ENCODE measurements at regions not wholly inside any gene's neighbourhood (a gene's known extent, or its start where the extent isn't known, plus 50 kb on each side); places are given as distances from the start of the nearest gene placed in this dataset.

GRCh38 chr4:155616117-155616516 is 50.5 kb upstream of the GUCY1A1 start:
- POLR2A ChIA-PET = no interaction called here
- CTCF ChIA-PET = no interaction called here

GRCh38 chr4:155615081-155615887 is 51.4 kb upstream of the GUCY1A1 start:
- ChIA-PET POLR2A (no interaction called here), CTCF (no interaction called here)

GRCh38 chr4:155614111-155614762 is 52.4 kb upstream of the GUCY1A1 start:
- CTCF ChIA-PET = no interaction called here
- POLR2A ChIA-PET = no interaction called here

- POLR2A ChIA-PET = no interaction called here
- CTCF ChIA-PET = no interaction called here
Measured at GRCh38 chr4:155612074-155612473, 54.6 kb upstream of the GUCY1A1 start.

GRCh38 chr4:155611501-155611900 is 55.1 kb upstream of the GUCY1A1 start:
- ChIA-PET CTCF (no interaction called here), POLR2A (no interaction called here)

- ChIA-PET CTCF (no interaction called here), POLR2A (no interaction called here)
Measured at GRCh38 chr4:155610143-155610542, 56.5 kb upstream of the GUCY1A1 start.

- ChIA-PET POLR2A (no interaction called here), CTCF (no interaction called here)
Measured at GRCh38 chr4:155609455-155610059, 57.1 kb upstream of the GUCY1A1 start.

GRCh38 chr4:155608225-155608885 is 58.3 kb upstream of the GUCY1A1 start:
- ChIA-PET POLR2A (no interaction called here), CTCF (no interaction called here)

GRCh38 chr4:155607481-155607880 is 59.2 kb upstream of the GUCY1A1 start:
- POLR2A ChIA-PET = no interaction called here
- CTCF ChIA-PET = no interaction called here

GRCh38 chr4:155604718-155605626 is 61.7 kb upstream of the GUCY1A1 start:
- CTCF ChIA-PET = no interaction called here
- POLR2A ChIA-PET = no interaction called here

- POLR2A ChIA-PET = no interaction called here
- CTCF ChIA-PET = no interaction called here
Measured at GRCh38 chr4:155603360-155603891, 63.2 kb upstream of the GUCY1A1 start.

GRCh38 chr4:155602351-155603140 is 64.1 kb upstream of the GUCY1A1 start:
- CTCF ChIA-PET = no interaction called here
- POLR2A ChIA-PET = no interaction called here

GRCh38 chr4:155600244-155600643 is 66.4 kb upstream of the GUCY1A1 start:
- CTCF ChIA-PET = no interaction called here
- POLR2A ChIA-PET = no interaction called here

- POLR2A ChIA-PET = interaction anchor here (0.6 kb wide), 1 partner anchor 11 kb away, joined by 3 read pairs; no protein-coding TSS in a partner anchor
- CTCF ChIA-PET = no interaction called here
Measured at GRCh38 chr4:155599596-155599995, 67.1 kb upstream of the GUCY1A1 start.

GRCh38 chr4:155599085-155599484 is 67.6 kb upstream of the GUCY1A1 start:
- ChIA-PET CTCF (no interaction called here), POLR2A (no interaction called here)

- ChIA-PET CTCF (no interaction called here), POLR2A (no interaction called here)
Measured at GRCh38 chr4:155597933-155598451, 68.7 kb upstream of the GUCY1A1 start.

- POLR2A ChIA-PET = no interaction called here
- CTCF ChIA-PET = interaction anchor here (0.7 kb wide), 1 partner anchor 25 kb away, joined by 3 read pairs; no protein-coding TSS in a partner anchor
Measured at GRCh38 chr4:155597281-155597680, 69.4 kb upstream of the GUCY1A1 start.

- ChIA-PET POLR2A (no interaction called here), CTCF (no interaction called here)
Measured at GRCh38 chr4:155593793-155594192, 72.9 kb upstream of the GUCY1A1 start.

GRCh38 chr4:155592938-155593297 is 73.7 kb upstream of the GUCY1A1 start:
- CTCF ChIA-PET = no interaction called here

More at GRCh38 chr4:155592938-155593297, 73.7 kb upstream of the GUCY1A1 start:
- POLR2A ChIA-PET = no interaction called here
